ENCODE measurements at regions not wholly inside any gene's neighbourhood (a gene's known extent, or its start where the extent isn't known, plus 50 kb on each side); places are given as distances from the start of the nearest gene placed in this dataset.

- TF ChIP-seq CTCF (IDR thresholded peaks at IDR 0.05) (no peak), JUND (IDR thresholded peaks at IDR 0.05) (no peak), NRF1 (IDR thresholded peaks at IDR 0.05; ENCODE audit: low read depth, low read length) (no peak), YY1 (IDR thresholded peaks at IDR 0.05; ENCODE audit: low read depth) (no peak), SMC3 (IDR thresholded peaks at IDR 0.05; ENCODE audit: low read depth, low read length) (no peak), GATA2 (CRISPR knock-in tag; IDR thresholded peaks at IDR 0.05) (no peak), MAX (IDR thresholded peaks at IDR 0.05; ENCODE audit: low read depth) (no peak)
Measured at GRCh38 chr3:181276358-181276896, 286.9 kb upstream of the DNAJC19 start.

Data from SK-N-SH (cell line).